GM12874 (cell line): ENCODE measurements at regions not wholly inside any gene's neighbourhood (a gene's known extent, or its start where the extent isn't known, plus 50 kb on each side); places are given as distances from the start of the nearest gene placed in this dataset.

Experiments
- TF ChIP-seq, protein P1 (sequence below): IDR thresholded peaks from 2 replicates; pipeline ENCODE4 v1.5.1; 2011; ENCODE audit warnings: low read depth, mild to moderate bottlenecking, control low read depth, low read length, moderate library complexity; ENCODE audit not compliant: insufficient read depth

GRCh38 chr2:216286616-216287231 is 85.6 kb downstream of the MARCHF4 start:
- TF ChIP-seq, protein P1, sequence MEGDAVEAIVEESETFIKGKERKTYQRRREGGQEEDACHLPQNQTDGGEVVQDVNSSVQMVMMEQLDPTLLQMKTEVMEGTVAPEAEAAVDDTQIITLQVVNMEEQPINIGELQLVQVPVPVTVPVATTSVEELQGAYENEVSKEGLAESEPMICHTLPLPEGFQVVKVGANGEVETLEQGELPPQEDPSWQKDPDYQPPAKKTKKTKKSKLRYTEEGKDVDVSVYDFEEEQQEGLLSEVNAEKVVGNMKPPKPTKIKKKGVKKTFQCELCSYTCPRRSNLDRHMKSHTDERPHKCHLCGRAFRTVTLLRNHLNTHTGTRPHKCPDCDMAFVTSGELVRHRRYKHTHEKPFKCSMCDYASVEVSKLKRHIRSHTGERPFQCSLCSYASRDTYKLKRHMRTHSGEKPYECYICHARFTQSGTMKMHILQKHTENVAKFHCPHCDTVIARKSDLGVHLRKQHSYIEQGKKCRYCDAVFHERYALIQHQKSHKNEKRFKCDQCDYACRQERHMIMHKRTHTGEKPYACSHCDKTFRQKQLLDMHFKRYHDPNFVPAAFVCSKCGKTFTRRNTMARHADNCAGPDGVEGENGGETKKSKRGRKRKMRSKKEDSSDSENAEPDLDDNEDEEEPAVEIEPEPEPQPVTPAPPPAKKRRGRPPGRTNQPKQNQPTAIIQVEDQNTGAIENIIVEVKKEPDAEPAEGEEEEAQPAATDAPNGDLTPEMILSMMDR, result no peak

GRCh38 chr2:216285701-216286100 is 86.6 kb downstream of the MARCHF4 start:
- TF ChIP-seq, protein P1, result no peak

- TF ChIP-seq, protein P1, result no peak
These were observed 87.6 kb downstream of the MARCHF4 start for GRCh38 chr2:216284708-216285107.

DNA sequence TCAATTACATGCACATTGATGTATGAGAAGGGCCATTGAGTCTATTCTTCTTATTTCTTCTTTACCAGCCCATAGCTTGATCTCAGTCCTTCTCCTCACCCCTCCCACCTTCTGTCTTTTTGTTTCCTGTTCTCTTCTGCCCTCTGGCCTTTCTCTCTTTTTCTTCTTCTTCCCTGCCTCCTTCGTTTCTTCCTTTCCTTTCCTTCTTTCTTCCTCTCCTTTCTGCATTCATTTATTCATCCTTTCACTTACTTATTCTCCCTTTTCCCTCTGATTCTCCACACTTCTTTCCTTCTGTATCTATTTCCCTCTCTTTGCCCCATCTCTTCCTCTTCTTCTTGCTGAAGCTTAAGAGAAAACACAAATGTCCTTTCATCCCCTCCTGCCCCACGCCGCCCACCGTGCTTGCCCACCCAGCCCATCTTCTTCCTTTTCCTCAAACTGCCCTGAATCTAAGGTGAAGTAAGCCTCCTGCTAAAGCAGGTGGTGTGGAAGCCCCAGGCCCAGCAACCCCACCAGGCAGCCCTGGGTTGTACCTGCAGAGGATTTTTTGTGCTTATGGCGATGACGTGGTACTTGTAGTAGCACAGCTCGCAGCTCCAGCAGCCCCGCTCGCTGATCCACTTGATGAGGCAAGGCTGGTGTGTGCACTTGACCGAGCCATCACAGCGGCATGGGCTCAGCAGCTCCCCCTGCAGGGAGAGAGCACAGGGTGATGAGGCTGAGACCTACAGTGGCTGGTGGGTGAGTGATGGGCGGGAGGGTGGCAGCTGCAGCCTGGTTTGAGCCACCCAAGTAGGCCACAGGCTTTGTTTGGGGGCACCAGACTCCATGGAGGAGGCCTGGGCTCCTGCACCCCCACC is 89.0 kb downstream of the MARCHF4 start:
- TF ChIP-seq, protein P1, result peak; percentile 83

- TF ChIP-seq, protein P1, result no peak
These were observed 90.4 kb downstream of the MARCHF4 start for GRCh38 chr2:216281876-216282275.

DNA sequence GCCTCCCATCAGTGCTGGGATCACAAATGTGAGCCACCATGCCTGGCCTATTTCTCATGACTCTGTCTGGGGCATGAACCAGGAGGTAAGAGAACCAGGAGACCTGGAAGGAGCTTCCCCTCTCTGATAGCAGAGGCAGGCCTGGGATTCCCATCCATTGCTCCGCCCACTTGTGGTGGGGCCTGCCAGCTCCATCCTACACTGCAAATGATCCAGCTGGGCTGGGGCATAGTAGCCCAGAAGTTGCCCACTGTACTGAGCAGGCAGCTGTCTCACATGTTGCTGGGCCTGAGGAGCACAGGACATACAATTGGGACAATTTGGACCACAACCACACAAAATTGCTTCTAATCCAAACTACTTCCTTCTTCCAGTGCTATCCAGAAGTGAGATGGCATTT is 91.0 kb downstream of the MARCHF4 start:
- TF ChIP-seq, protein P1, result no peak

GRCh38 chr2:216279459-216279858 is 92.8 kb downstream of the MARCHF4 start:
- TF ChIP-seq, protein P1, result no peak
